Mesenchymal stem cell (in vitro differentiated cells and primary cell): ENCODE measurements at regions not wholly inside any gene's neighbourhood (a gene's known extent, or its start where the extent isn't known, plus 50 kb on each side); places are given as distances from the start of the nearest gene placed in this dataset.

Experiments used
- DNase-seq: peaks from one replicate; pipeline ENCODE4 v3.0.0-alpha.2; 2013
- H2AFZ ChIP-seq: one replicate; pipeline ENCODE4 v1.6.1; 2013; ENCODE audit warnings: low read depth, mild to moderate bottlenecking, control low read depth, inconsistent platforms, low read length, moderate library complexity
- H2AK5ac ChIP-seq: 2 replicates; pipeline ENCODE4 v1.6.1; 2013; ENCODE audit warnings: low read length, moderate library complexity, mild to moderate bottlenecking, inconsistent platforms; ENCODE audit not compliant: severe bottlenecking
- H2BK120ac ChIP-seq: one replicate; pipeline ENCODE4 v1.6.1; 2013; ENCODE audit warnings: low read depth, mild to moderate bottlenecking, inconsistent platforms, low read length, moderate library complexity
- H2BK12ac ChIP-seq, 2 experiments: one replicate each; pipeline ENCODE4 v1.6.1; 2013; ENCODE audit warnings: inconsistent platforms in 2 of 2, low read length in 2 of 2, mild to moderate bottlenecking in 2 of 2, moderate library complexity in 2 of 2, control low read depth in 1 of 2
- H2BK15ac ChIP-seq: one replicate; pipeline ENCODE4 v1.6.1; 2013; ENCODE audit warnings: mild to moderate bottlenecking, low read depth, inconsistent platforms; ENCODE audit not compliant: poor library complexity, severe bottlenecking
- H2BK5ac ChIP-seq: 2 replicates; pipeline ENCODE4 v1.6.1; 2013; ENCODE audit warnings: low read depth, mild to moderate bottlenecking, low read length, control low read depth, inconsistent platforms; ENCODE audit not compliant: poor library complexity, severe bottlenecking
- H3K14ac ChIP-seq, 2 experiments: one replicate each; pipeline ENCODE4 v1.6.1; 2013; ENCODE audit warnings: inconsistent platforms in 2 of 2, low read length in 2 of 2, control low read depth in 1 of 2, mild to moderate bottlenecking in 1 of 2, moderate library complexity in 1 of 2
- H3K18ac ChIP-seq, 2 experiments: one replicate each; pipeline ENCODE4 v1.6.1; 2013; ENCODE audit warnings: inconsistent platforms in 2 of 2, low read length in 2 of 2, control low read depth in 1 of 2, low read depth in 1 of 2, mild to moderate bottlenecking in 1 of 2
- H3K23ac ChIP-seq, 2 experiments: one replicate each; pipeline ENCODE4 v1.6.1; 2013; ENCODE audit warnings: inconsistent platforms in 2 of 2, low read length in 2 of 2, mild to moderate bottlenecking in 2 of 2, moderate library complexity in 2 of 2, control low read depth in 1 of 2
- H3K27ac ChIP-seq: 2 replicates; pipeline ENCODE4 v1.5.1; 2013; ENCODE audit warnings: mild to moderate bottlenecking, moderate library complexity, low read length, control low read depth, inconsistent platforms; ENCODE audit not compliant: poor library complexity, severe bottlenecking
- H3K27me3 ChIP-seq, 2 experiments: 2 replicates each; pipeline versions ENCODE4 v1.6.1 to v1.7.0; 2013; ENCODE audit warnings: low read length in 2 of 2, mild to moderate bottlenecking in 2 of 2, moderate library complexity in 2 of 2, control low read depth in 1 of 2, inconsistent platforms in 1 of 2; ENCODE audit not compliant: control insufficient read depth in 1 of 2, insufficient read depth in 1 of 2
- H3K36me3 ChIP-seq, 2 experiments: 2 replicates each; pipeline versions ENCODE4 v1.6.1 to v1.7.0; 2013; ENCODE audit warnings: low read length in 2 of 2, control low read depth in 1 of 2, inconsistent platforms in 1 of 2, low read depth in 1 of 2, mild to moderate bottlenecking in 1 of 2; ENCODE audit not compliant: insufficient read depth in 2 of 2, control insufficient read depth in 1 of 2
- H3K4ac ChIP-seq, 2 experiments: one replicate each; pipeline ENCODE4 v1.6.1; 2013; ENCODE audit warnings: inconsistent platforms in 2 of 2, low read length in 2 of 2, mild to moderate bottlenecking in 2 of 2, moderate library complexity in 2 of 2, control low read depth in 1 of 2, low read depth in 1 of 2
- H3K4me1 ChIP-seq: 2 replicates; pipeline ENCODE4 v1.6.1; 2013; ENCODE audit warnings: low read depth, low read length, control low read depth; ENCODE audit not compliant: control insufficient read depth, insufficient read depth
- H3K4me2 ChIP-seq: 2 replicates; pipeline ENCODE4 v1.6.1; 2013; ENCODE audit warnings: low read length, mild to moderate bottlenecking, inconsistent platforms; ENCODE audit not compliant: poor library complexity, severe bottlenecking
- H3K4me3 ChIP-seq, 2 experiments: 2 replicates each; pipeline versions ENCODE4 v1.5.1 to v1.7.0; 2013; ENCODE audit warnings: low read length in 2 of 2, mild to moderate bottlenecking in 2 of 2, control low read depth in 1 of 2, low read depth in 1 of 2; ENCODE audit not compliant: insufficient read depth in 1 of 2
- H3K79me1 ChIP-seq: replicated peaks from 2 replicates; pipeline ENCODE4 v1.6.1; 2013; ENCODE audit warnings: mild to moderate bottlenecking, control low read depth, low read length, inconsistent platforms; ENCODE audit not compliant: poor library complexity, severe bottlenecking
- H3K9ac ChIP-seq: 2 replicates; pipeline ENCODE4 v1.7.0; 2013; ENCODE audit warnings: mild to moderate bottlenecking, low read length, moderate library complexity
- H3K9me3 ChIP-seq: 2 replicates; pipeline ENCODE4 v1.7.0; 2013; ENCODE audit warnings: mild to moderate bottlenecking, low read length; ENCODE audit not compliant: control insufficient read depth
- H4K8ac ChIP-seq: one replicate; pipeline ENCODE4 v1.6.1; 2013; ENCODE audit warnings: inconsistent platforms, mild to moderate bottlenecking, low read length, moderate library complexity
- H4K91ac ChIP-seq: one replicate; pipeline ENCODE4 v1.6.1; 2013; ENCODE audit warnings: mild to moderate bottlenecking, low read length, inconsistent platforms
- WGBS: methylation state at CpG from one replicate; pipeline ENCODE4 v1.1.7; 2013; ENCODE audit warnings: mixed read lengths; 5-methylcytosine and 5-hydroxymethylcytosine counted together

DNA sequence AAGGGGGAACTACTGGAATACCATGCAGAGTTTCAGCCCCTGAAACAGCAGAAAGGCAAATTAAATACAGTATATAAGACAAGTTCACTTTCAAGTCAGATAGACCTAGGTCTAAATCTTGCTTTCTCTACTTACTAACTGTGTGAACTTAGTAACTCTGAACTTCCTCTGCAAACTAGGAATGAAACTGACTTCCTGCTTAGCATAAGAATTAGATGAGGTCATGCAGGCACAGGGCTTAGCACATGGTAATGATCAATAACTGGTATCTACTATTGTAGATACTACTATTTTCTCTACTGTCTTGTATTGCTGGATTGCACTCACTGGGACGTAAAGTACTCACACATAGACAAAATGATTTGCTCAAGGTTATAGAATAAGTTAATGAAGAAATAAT lies 51.5 kb upstream of the MTNR1B start:
- Histone ChIP-seq H2BK12ac (no peak overlapping the region), H3K14ac (no peak overlapping the region), H2BK15ac (no peak overlapping the region), H2BK120ac (no peak overlapping the region), H3K4ac (no peak overlapping the region), H3K4me1 (no peaks in the 10 kb centered on the region), H3K27me3 (peaks cover 2 to 7% of the 10 kb centered on the region in 2 experiments), H4K91ac (no peak overlapping the region), H3K79me1 (no peaks in the 10 kb centered on the region), H3K36me3 (no peaks in the 10 kb centered on the region), H3K9ac (no peak overlapping the region), H3K4me2 (no peak overlapping the region), H2AFZ (no peak overlapping the region), H2AK5ac (no peak overlapping the region), H3K27ac (no peak overlapping the region), H3K4me3 (no peak overlapping the region), H2BK5ac (no peak overlapping the region), H3K9me3 (no peaks in the 10 kb centered on the region), H4K8ac (no peak overlapping the region), H3K23ac (no peak overlapping the region), H3K18ac (no peak overlapping the region)
- no CpG with 5 or more reads among the region's 1 CpG for WGBS
- no peak for DNase-seq

- Histone ChIP-seq H2AK5ac (no peak overlapping the region), H3K9ac (no peak overlapping the region), H3K18ac (no peak overlapping the region), H3K79me1 (no peaks in the 10 kb centered on the region), H4K8ac (no peak overlapping the region), H2BK15ac (no peak overlapping the region), H3K36me3 (no peaks in the 10 kb centered on the region), H3K4me1 (no peaks in the 10 kb centered on the region), H2BK5ac (no peak overlapping the region), H3K4me2 (no peak overlapping the region), H3K27me3 (peaks cover 0 to 7% of the 10 kb centered on the region in 2 experiments), H3K4ac (no peak overlapping the region), H3K14ac (no peak overlapping the region), H2BK120ac (no peak overlapping the region), H3K23ac (no peak overlapping the region), H3K27ac (no peak overlapping the region), H3K4me3 (no peak overlapping the region), H3K9me3 (no peaks in the 10 kb centered on the region), H4K91ac (no peak overlapping the region), H2BK12ac (no peak overlapping the region), H2AFZ (no peak overlapping the region)
- DNase-seq: no peak
Observed at GRCh38 chr11:92919048-92919447, 50.4 kb upstream of the MTNR1B start.
